Type B pancreatic cell (in vitro differentiated cells): ENCODE measurements at regions not wholly inside any gene's neighbourhood (a gene's known extent, or its start where the extent isn't known, plus 50 kb on each side); places are given as distances from the start of the nearest gene placed in this dataset.
"Not testable (repeated sequence)": the region's sequence is repeated elsewhere in the genome, so short reads cannot be mapped to it uniquely, and the experiment has no call there.

ENCODE experiments used
- DNase-seq: peaks from one replicate; pipeline ENCODE4 v3.0.0; 2021; ENCODE audit warnings: mixed read lengths; ENCODE audit not compliant: unreplicated experiment; ENCODE audit errors: extremely low spot score
- H3K27ac Mint-ChIP-seq: 2 replicates; pipeline ENCODE4 v1.8.0; 2021; ENCODE audit warnings: mild to moderate bottlenecking, mixed read lengths
- H3K27me3 Mint-ChIP-seq: 2 replicates; pipeline ENCODE4 v1.8.0; 2021; ENCODE audit warnings: mixed read lengths
- H3K36me3 Mint-ChIP-seq: 2 replicates; pipeline ENCODE4 v1.8.0; 2021; ENCODE audit warnings: mixed read lengths
- H3K4me1 Mint-ChIP-seq: one replicate; pipeline ENCODE4 v1.8.0; 2021; ENCODE audit warnings: mixed read lengths; ENCODE audit not compliant: unreplicated experiment
- H3K4me3 Mint-ChIP-seq: 2 replicates; pipeline ENCODE4 v1.8.0; 2021; ENCODE audit warnings: mild to moderate bottlenecking, mixed read lengths
- H3K9me3 Mint-ChIP-seq: 2 replicates; pipeline ENCODE4 v1.8.0; 2021; ENCODE audit warnings: mixed read lengths
- CTCF ChIP-seq: fragments of 200-600 bp; sonication (generic); conservative IDR thresholded peaks from 2 replicates; pipeline ENCODE4 v1.5.0; 2021; ENCODE audit warnings: antibody characterized with exemption, mild to moderate bottlenecking

- Mint-ChIP-seq H3K27ac (peak overlapping the region; percentile 58), H3K4me3 (peak overlapping the region; percentile 29)
Observed at GRCh38 chr21:35189077-35189863, 140.2 kb upstream of the RUNX1 start.

GRCh38 chr21:35183389-35183788 is 134.3 kb upstream of the RUNX1 start:
- H3K27me3 Mint-ChIP-seq, DNase-seq, H3K27ac Mint-ChIP-seq, H3K9me3 Mint-ChIP-seq, H3K4me1 Mint-ChIP-seq, H3K36me3 Mint-ChIP-seq, H3K4me3 Mint-ChIP-seq: not testable (repeated sequence)

More at GRCh38 chr21:35189077-35189863, 140.2 kb upstream of the RUNX1 start:
- DNase-seq: no peak
- Mint-ChIP-seq H3K27me3 (peaks cover 4% of the 10 kb centered on the region), H3K36me3 (no peaks in the 10 kb centered on the region), H3K4me1 (peaks cover 17% of the 10 kb centered on the region), H3K9me3 (peaks cover 4% of the 10 kb centered on the region)
- TF ChIP-seq CTCF: no peak

- Mint-ChIP-seq H3K9me3 (peaks cover 8% of the 10 kb centered on the region), H3K4me1 (no peaks in the 10 kb centered on the region), H3K27ac (no peak overlapping the region), H3K36me3 (no peaks in the 10 kb centered on the region), H3K27me3 (peaks cover 7% of the 10 kb centered on the region), H3K4me3 (no peak overlapping the region)
- DNase-seq: no peak
- TF ChIP-seq CTCF: no peak
Observed at GRCh38 chr21:35179990-35180540, 131.0 kb upstream of the RUNX1 start.

- no peak for TF ChIP-seq CTCF
- DNase-seq: no peak
- H3K36me3 Mint-ChIP-seq: no peaks in the 10 kb centered on the region
- H3K27me3 Mint-ChIP-seq: peaks cover 7% of the 10 kb centered on the region
- no peaks in the 10 kb centered on the region for H3K4me1 Mint-ChIP-seq
- H3K27ac Mint-ChIP-seq: no peak overlapping the region
- peaks cover 4% of the 10 kb centered on the region for H3K9me3 Mint-ChIP-seq
- no peak overlapping the region for H3K4me3 Mint-ChIP-seq
Observed at GRCh38 chr21:35178827-35179226, 129.7 kb upstream of the RUNX1 start.

GRCh38 chr21:35178098-35178497 is 129.0 kb upstream of the RUNX1 start:
- TF ChIP-seq CTCF: no peak
- Mint-ChIP-seq H3K9me3 (peaks cover 4% of the 10 kb centered on the region), H3K27me3 (peaks cover 7% of the 10 kb centered on the region), H3K4me3 (no peak overlapping the region), H3K27ac (no peak overlapping the region), H3K4me1 (no peaks in the 10 kb centered on the region), H3K36me3 (no peaks in the 10 kb centered on the region)
- DNase-seq: no peak

GRCh38 chr21:35172231-35172630 is 123.1 kb upstream of the RUNX1 start:
- DNase-seq: no peak
- H3K9me3 Mint-ChIP-seq: peaks cover 9% of the 10 kb centered on the region
- no peaks in the 10 kb centered on the region for H3K36me3 Mint-ChIP-seq
- no peak overlapping the region for H3K4me3 Mint-ChIP-seq
- TF ChIP-seq CTCF: no peak
- peaks cover 10% of the 10 kb centered on the region for H3K4me1 Mint-ChIP-seq
- peaks cover 2% of the 10 kb centered on the region for H3K27me3 Mint-ChIP-seq
- no peak overlapping the region for H3K27ac Mint-ChIP-seq
